PC-3 (cell line): ENCODE measurements at regions not wholly inside any gene's neighbourhood (a gene's known extent, or its start where the extent isn't known, plus 50 kb on each side); places are given as distances from the start of the nearest gene placed in this dataset.

Experiments
- EZH2 ChIP-seq: fragments of 300-600 bp; sonication (generic); IDR thresholded peaks from one replicate; pipeline ENCODE4 v1.6.1; 2017; ENCODE audit warnings: antibody characterized with exemption, mild to moderate bottlenecking, low read length; ENCODE audit not compliant: unreplicated experiment
- EZH2phosphoT487 ChIP-seq: fragments of 300-600 bp; sonication (generic); IDR thresholded peaks from 2 replicates; pipeline ENCODE4 v1.6.1; 2018; ENCODE audit warnings: mild to moderate bottlenecking, antibody characterized with exemption, low read length, borderline replicate concordance
- TF ChIP-seq, protein P1 (sequence below): fragments of 300-600 bp; sonication (generic); conservative IDR thresholded peaks from 2 replicates; pipeline ENCODE4 v1.5.1; 2017; ENCODE audit warnings: antibody characterized with exemption, low read depth, mild to moderate bottlenecking, low read length

GRCh38 chr20:10780901-10781300 is 107.1 kb upstream of the JAG1 start:
- TF ChIP-seq, protein P1, sequence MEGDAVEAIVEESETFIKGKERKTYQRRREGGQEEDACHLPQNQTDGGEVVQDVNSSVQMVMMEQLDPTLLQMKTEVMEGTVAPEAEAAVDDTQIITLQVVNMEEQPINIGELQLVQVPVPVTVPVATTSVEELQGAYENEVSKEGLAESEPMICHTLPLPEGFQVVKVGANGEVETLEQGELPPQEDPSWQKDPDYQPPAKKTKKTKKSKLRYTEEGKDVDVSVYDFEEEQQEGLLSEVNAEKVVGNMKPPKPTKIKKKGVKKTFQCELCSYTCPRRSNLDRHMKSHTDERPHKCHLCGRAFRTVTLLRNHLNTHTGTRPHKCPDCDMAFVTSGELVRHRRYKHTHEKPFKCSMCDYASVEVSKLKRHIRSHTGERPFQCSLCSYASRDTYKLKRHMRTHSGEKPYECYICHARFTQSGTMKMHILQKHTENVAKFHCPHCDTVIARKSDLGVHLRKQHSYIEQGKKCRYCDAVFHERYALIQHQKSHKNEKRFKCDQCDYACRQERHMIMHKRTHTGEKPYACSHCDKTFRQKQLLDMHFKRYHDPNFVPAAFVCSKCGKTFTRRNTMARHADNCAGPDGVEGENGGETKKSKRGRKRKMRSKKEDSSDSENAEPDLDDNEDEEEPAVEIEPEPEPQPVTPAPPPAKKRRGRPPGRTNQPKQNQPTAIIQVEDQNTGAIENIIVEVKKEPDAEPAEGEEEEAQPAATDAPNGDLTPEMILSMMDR, result no peak
- TF ChIP-seq EZH2 (no peak), EZH2phosphoT487 (no peak)
